Colonic mucosa (tissue), 4 donors: ENCODE measurements at regions not wholly inside any gene's neighbourhood (a gene's known extent, or its start where the extent isn't known, plus 50 kb on each side); places are given as distances from the start of the nearest gene placed in this dataset.

Source experiments
- DNase-seq: peaks from one replicate; pipeline ENCODE4 v3.0.0-alpha.2; 2020
- H3K27ac ChIP-seq: fragments of 200-600 bp; one replicate; pipeline ENCODE4 v1.8.0; 2021
- H3K27me3 ChIP-seq: fragments of 200-600 bp; one replicate; pipeline ENCODE4 v1.8.0; 2021
- H3K36me3 ChIP-seq: fragments of 200-600 bp; one replicate; pipeline ENCODE4 v1.8.0; 2021
- H3K4me1 ChIP-seq: fragments of 200-600 bp; one replicate; pipeline ENCODE4 v1.8.0; 2021; ENCODE audit warnings: mild to moderate bottlenecking
- H3K4me3 ChIP-seq: fragments of 200-600 bp; one replicate; pipeline ENCODE4 v1.8.0; 2021
- H3K9ac ChIP-seq, 2 donors: one replicate each; pipeline ENCODE4 v1.7.0; 2013; ENCODE audit warnings: control low read depth in 2 of 2, low read depth in 2 of 2, low read length in 2 of 2
- H3K9me3 ChIP-seq: fragments of 200-600 bp; one replicate; pipeline ENCODE4 v1.8.0; 2021
- intact Hi-C: fragments of 100-400 bp; cut with DNase I; formaldehyde crosslinking; loops from one replicate; pipeline ENCODE4 v1.14.1; 2022
- TF ChIP-seq, protein P1 (sequence below): fragments of 200-600 bp; IDR thresholded peaks from one replicate; pipeline ENCODE4 v1.8.0; 2022; ENCODE audit warnings: antibody characterized with exemption, mild to moderate bottlenecking
- donor health status: healthy.
- donor health status: DM: no; HTN: no; CAD: no.
- donor health status: DM: no; HTN: no; CAD: no.

DNA sequence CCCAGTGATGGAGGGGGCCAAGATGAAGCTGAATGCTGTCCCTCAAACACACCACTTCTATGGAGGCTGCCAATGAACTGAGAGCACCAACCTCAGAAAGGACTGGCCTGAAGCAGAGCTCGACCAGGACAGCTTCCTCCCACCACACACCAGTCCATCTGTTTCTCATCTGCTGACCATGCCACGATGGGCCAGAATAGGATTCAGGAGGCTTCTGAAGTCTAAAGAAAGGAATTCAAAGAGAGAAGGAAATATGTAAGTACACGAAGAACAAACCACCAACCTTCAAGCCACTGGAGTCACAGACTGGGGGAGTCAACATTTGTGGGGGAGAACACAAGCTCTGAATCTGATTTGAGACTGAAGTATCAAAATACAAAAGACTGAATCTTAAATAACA is 157.6 kb upstream of the CCDC68 start:
- Histone ChIP-seq H3K4me1 (no peaks in the 10 kb centered on the region), H3K36me3 (no peaks in the 10 kb centered on the region), H3K27me3 (no peaks in the 10 kb centered on the region), H3K4me3 (no peak overlapping the region), H3K9me3 (no peaks in the 10 kb centered on the region), H3K9ac (no peak overlapping the region), H3K27ac (no peak overlapping the region)
- intact Hi-C loops = no loop called here
- no peak for DNase-seq
- TF ChIP-seq, protein P1, sequence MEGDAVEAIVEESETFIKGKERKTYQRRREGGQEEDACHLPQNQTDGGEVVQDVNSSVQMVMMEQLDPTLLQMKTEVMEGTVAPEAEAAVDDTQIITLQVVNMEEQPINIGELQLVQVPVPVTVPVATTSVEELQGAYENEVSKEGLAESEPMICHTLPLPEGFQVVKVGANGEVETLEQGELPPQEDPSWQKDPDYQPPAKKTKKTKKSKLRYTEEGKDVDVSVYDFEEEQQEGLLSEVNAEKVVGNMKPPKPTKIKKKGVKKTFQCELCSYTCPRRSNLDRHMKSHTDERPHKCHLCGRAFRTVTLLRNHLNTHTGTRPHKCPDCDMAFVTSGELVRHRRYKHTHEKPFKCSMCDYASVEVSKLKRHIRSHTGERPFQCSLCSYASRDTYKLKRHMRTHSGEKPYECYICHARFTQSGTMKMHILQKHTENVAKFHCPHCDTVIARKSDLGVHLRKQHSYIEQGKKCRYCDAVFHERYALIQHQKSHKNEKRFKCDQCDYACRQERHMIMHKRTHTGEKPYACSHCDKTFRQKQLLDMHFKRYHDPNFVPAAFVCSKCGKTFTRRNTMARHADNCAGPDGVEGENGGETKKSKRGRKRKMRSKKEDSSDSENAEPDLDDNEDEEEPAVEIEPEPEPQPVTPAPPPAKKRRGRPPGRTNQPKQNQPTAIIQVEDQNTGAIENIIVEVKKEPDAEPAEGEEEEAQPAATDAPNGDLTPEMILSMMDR = no peak

DNA sequence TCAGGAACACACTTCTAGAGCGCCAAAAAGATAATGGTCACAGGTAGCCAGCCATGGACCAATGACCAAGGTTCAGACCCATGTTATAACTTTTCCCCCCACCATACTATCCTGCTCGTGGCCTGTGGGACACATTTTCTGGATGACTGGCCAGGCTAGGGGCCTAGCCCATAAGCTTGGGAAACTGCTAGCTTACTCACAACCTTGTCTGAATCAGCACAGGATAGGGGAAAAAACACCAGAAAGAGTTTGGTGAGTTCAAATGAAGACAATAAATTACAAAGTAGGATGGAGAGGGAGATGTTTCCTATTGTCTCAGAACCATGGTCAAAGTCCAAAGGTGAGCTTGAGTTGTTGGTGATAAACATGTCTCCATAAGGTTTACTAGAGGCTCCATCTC is 156.3 kb upstream of the CCDC68 start:
- intact Hi-C loops = no loop called here
- Histone ChIP-seq H3K9ac (no peak overlapping the region), H3K27ac (no peak overlapping the region), H3K9me3 (no peaks in the 10 kb centered on the region), H3K27me3 (no peaks in the 10 kb centered on the region), H3K36me3 (no peaks in the 10 kb centered on the region), H3K4me1 (no peaks in the 10 kb centered on the region), H3K4me3 (no peak overlapping the region)
- no peak for DNase-seq
- TF ChIP-seq, protein P1 = no peak

DNA sequence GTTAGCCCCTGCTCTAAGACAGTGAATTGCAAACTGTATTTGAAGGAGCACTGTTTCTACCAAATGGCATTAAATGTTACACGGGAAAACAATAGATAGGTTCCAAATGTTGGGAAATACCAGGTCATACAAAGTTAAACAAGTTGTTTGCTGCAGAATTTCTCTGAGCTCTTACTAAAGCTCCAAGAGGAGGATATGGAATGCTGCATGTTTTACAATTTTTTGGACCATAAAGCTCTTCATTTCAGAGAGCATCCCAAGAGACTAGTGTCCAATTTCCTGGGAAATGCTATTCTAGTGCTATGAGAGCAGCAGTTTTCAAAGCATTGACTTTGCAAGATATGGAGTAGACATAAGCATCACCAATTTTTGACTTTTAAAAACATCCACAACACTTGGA is 155.6 kb upstream of the CCDC68 start:
- intact Hi-C loops = no loop called here
- Histone ChIP-seq H3K9me3 (no peaks in the 10 kb centered on the region), H3K27ac (no peak overlapping the region), H3K36me3 (no peaks in the 10 kb centered on the region), H3K4me1 (no peaks in the 10 kb centered on the region), H3K9ac (no peak overlapping the region), H3K4me3 (no peak overlapping the region), H3K27me3 (no peaks in the 10 kb centered on the region)
- TF ChIP-seq, protein P1 = no peak
- DNase-seq = no peak

DNA sequence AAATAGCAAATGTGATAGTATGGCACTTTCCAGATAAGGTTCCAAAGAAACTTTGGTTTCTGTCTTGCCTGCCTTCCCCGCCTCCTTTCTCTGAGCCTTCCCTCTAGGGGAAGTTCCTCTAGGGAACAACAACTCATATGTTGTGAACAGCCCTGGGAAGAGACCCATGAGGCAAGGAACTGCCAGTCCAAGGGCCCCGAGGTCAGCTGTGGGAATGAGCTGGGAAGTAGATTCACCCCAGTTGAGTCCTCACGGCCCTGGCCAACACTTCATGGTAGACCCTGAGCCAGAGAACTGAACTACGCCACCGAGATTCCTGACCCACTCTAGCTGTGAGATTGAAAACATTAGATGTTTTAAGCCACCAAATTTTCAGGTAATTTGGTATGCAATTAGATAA is 154.5 kb upstream of the CCDC68 start:
- Histone ChIP-seq H3K9me3 (no peaks in the 10 kb centered on the region), H3K27ac (no peak overlapping the region), H3K27me3 (no peaks in the 10 kb centered on the region), H3K9ac (no peak overlapping the region), H3K4me1 (no peaks in the 10 kb centered on the region), H3K36me3 (no peaks in the 10 kb centered on the region), H3K4me3 (no peak overlapping the region)
- TF ChIP-seq, protein P1 = no peak
- DNase-seq = no peak
- intact Hi-C loops = no loop called here

DNA sequence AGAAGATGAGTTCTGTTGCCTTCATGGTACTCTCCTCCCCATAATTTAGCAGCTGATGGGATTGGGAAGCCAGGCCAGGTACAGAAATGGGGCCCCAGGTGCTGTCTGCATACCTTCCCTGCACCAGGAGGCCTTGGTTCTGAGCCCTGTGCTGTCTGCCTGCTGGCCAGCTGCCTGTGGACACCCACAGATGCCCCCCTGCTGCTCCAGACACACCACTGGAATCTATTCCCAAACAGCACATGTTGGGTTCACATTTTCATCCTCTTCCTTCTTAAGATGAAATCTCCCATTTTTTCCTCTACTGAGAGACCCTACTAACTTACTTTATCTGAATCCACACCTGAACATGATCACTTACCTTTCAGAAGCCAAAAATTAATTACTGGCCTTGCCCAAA is 152.0 kb upstream of the CCDC68 start:
- Histone ChIP-seq H3K36me3 (no peaks in the 10 kb centered on the region), H3K27ac (no peak overlapping the region), H3K9me3 (no peaks in the 10 kb centered on the region), H3K4me3 (no peak overlapping the region), H3K9ac (no peak overlapping the region), H3K27me3 (no peaks in the 10 kb centered on the region), H3K4me1 (no peaks in the 10 kb centered on the region)
- intact Hi-C loops = no loop called here
- TF ChIP-seq, protein P1 = no peak
- no peak for DNase-seq

DNA sequence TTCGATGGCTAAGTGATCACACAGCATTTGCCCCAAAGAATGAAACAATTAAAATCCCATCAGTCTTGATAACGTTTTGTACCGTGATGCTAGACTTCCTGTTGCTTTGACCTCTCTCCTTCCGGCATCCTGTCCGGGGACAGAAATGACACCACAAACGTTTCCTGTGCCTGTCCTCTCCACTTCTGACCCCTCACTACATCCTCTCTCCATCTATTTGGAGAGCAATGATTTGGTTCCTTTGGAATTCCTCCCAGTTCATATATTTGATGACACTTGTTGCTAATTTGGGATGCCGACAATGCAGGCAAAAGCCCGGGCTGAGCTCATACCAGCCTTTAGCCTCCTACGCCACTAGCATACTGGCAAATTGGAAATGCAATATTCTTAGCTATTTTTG is 151.2 kb upstream of the CCDC68 start:
- DNase-seq = no peak
- no peaks in the 10 kb centered on the region for H3K27me3 ChIP-seq
- no peaks in the 10 kb centered on the region for H3K36me3 ChIP-seq
- no peak overlapping the region for H3K4me3 ChIP-seq
- no peaks in the 10 kb centered on the region for H3K4me1 ChIP-seq
- intact Hi-C loops = no loop called here
- H3K27ac ChIP-seq = no peak overlapping the region
- TF ChIP-seq, protein P1 = no peak
- no peaks in the 10 kb centered on the region for H3K9me3 ChIP-seq
- no peak overlapping the region for H3K9ac ChIP-seq
